ENCODE measurements at regions not wholly inside any gene's neighbourhood (a gene's known extent, or its start where the extent isn't known, plus 50 kb on each side); places are given as distances from the start of the nearest gene placed in this dataset.

DNA sequence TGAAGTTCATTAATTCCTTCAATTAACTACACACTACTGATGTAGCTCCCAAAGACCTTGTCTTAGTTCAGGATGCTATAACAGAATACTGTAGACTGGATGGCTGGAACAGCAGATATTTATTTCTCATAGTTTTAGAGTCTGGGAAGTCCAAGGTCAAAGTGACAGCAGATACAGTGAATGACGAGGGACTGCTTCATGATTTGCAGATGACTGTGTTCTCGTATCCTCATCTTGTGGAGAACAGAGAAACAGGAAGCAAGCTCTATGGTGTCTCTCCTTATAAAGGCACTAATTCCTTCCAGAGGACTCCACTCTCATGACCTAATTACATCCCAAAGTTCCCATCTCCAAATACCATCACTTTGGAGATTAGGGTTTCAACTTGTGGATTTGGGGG, 65.6 kb upstream of the MAP1B start:
- no peak for DNase-seq (ENCODE audit: low read depth)

- DNase-seq (ENCODE audit: low read depth) = no peak
Measured at GRCh38 chr5:72042097-72042496, 65.2 kb upstream of the MAP1B start.

DNA sequence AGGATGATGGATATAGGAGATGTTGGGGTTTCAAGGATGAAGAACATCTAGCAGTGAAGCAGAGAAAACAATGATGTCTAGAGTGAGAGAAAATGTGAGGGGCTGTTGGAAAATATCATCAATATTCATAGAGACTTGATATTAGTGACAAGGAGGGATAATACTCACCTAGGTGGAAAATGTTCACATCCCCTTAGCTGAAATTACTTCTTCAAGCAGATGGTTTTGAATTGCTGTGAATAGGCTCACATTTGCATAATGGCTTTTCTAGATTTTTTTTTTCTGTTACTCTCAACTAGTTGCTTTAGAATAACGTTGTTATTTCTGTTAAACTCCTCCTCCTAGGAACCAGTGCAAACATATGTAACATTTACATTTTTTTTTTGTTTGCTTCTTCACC, 61.6 kb upstream of the MAP1B start:
- no peak for DNase-seq (ENCODE audit: low read depth)

DNA sequence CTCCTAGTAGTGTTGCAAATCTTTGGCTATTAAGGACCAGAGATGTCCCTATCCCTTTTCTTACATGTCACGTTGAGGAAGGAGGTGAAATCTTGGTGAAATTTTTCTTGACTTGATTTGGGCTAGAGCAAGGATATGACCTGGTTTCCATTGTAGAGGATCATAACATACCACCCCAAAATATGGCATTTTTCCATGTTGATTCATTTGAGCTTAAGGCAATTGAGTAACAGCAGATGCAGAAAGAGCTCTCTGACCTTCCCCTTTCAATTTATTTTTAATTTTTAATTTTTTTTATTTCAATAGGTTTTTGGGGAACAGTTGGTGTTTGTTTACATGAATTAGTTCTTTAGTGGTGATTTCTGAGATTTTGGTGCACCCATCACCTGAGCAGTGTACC, 61.2 kb upstream of the MAP1B start:
- DNase-seq (ENCODE audit: low read depth) = no peak

- no peak for DNase-seq (ENCODE audit: low read depth)
Measured at GRCh38 chr5:72055636-72056035, 51.6 kb upstream of the MAP1B start.
